GM21447 (cell line): ENCODE measurements at regions not wholly inside any gene's neighbourhood (a gene's known extent, or its start where the extent isn't known, plus 50 kb on each side); places are given as distances from the start of the nearest gene placed in this dataset.

Experiments
- ATAC-seq: cut with Tn5 transposase; IDR thresholded peaks from one replicate; pipeline ENCODE4 v1.9.1; 2021; ENCODE audit not compliant: unreplicated experiment

GRCh38 chr20:10770753-10771152 is 97.0 kb upstream of the JAG1 start:
- ATAC-seq = no peak

- ATAC-seq = no peak
Observed at GRCh38 chr20:10771435-10772140, 97.8 kb upstream of the JAG1 start.

- ATAC-seq = no peak
Observed at GRCh38 chr20:10774357-10774943, 100.7 kb upstream of the JAG1 start.

- ATAC-seq = no peak
Observed at GRCh38 chr20:10777710-10778109, 103.9 kb upstream of the JAG1 start.

GRCh38 chr20:10779911-10780310 is 106.1 kb upstream of the JAG1 start:
- no peak for ATAC-seq

GRCh38 chr20:10780901-10781300 is 107.1 kb upstream of the JAG1 start:
- no peak for ATAC-seq

GRCh38 chr20:10781526-10781925 is 107.7 kb upstream of the JAG1 start:
- peak; percentile 80 for ATAC-seq

- ATAC-seq = no peak
Observed at GRCh38 chr20:10783707-10784553, 110.1 kb upstream of the JAG1 start.

- ATAC-seq = no peak
Observed at GRCh38 chr20:10784554-10785183, 110.9 kb upstream of the JAG1 start.

- ATAC-seq = no peak
Observed at GRCh38 chr20:10786678-10787077, 112.9 kb upstream of the JAG1 start.

GRCh38 chr20:10788055-10788454 is 114.3 kb upstream of the JAG1 start:
- no peak for ATAC-seq

- no peak for ATAC-seq
Observed at GRCh38 chr20:10788877-10789276, 115.1 kb upstream of the JAG1 start.

- ATAC-seq = no peak
Observed at GRCh38 chr20:10789386-10789785, 115.6 kb upstream of the JAG1 start.

- no peak for ATAC-seq
Observed at GRCh38 chr20:10790013-10790412, 116.2 kb upstream of the JAG1 start.

- ATAC-seq = no peak
Observed at GRCh38 chr20:10792291-10792690, 118.5 kb upstream of the JAG1 start.

GRCh38 chr20:10793766-10794165 is 120.0 kb upstream of the JAG1 start:
- no peak for ATAC-seq

- no peak for ATAC-seq
Observed at GRCh38 chr20:10794765-10795164, 121.0 kb upstream of the JAG1 start.

- ATAC-seq = no peak
Observed at GRCh38 chr20:10795286-10796026, 121.7 kb upstream of the JAG1 start.

- ATAC-seq = no peak
Observed at GRCh38 chr20:10798811-10799210, 125.0 kb upstream of the JAG1 start.

- ATAC-seq = no peak
Observed at GRCh38 chr20:10799735-10800134, 125.9 kb upstream of the JAG1 start.

- no peak for ATAC-seq
Observed at GRCh38 chr20:10800288-10800687, 126.5 kb upstream of the JAG1 start.
